GM19328 (cell line): ENCODE measurements at regions not wholly inside any gene's neighbourhood (a gene's known extent, or its start where the extent isn't known, plus 50 kb on each side); places are given as distances from the start of the nearest gene placed in this dataset.
"Not testable (repeated sequence)": the region's sequence is repeated elsewhere in the genome, so short reads cannot be mapped to it uniquely, and the experiment has no call there.

ENCODE experiments used
- ATAC-seq: cut with Tn5 transposase; IDR thresholded peaks from one replicate; pipeline ENCODE4 v1.9.1; 2021; ENCODE audit warnings: mild to moderate bottlenecking, moderate library complexity; ENCODE audit not compliant: unreplicated experiment

GRCh38 chr9:68593760-68594159, 53.1 kb upstream of the TMEM252 start:
- ATAC-seq, result not testable (repeated sequence)

DNA sequence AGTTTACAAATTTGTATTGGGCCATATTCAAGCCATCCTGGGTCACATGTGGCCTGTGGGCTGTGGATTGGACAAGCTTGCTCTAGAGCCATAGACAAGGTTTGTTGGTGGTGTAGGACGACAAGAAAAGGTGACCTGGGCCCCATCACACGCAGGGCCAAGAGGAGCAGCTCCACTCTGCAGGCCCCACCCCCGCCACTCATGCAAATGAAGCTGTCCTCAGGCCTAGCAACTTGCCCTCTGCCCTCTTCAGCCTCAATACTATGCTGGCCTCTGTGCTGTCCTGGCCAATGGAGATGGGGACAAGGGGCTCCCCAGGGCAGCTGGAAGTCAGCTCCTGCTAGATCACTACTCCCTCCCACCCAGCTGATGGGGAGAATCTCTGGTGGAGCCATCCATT, 55.2 kb upstream of the TMEM252 start:
- no peak for ATAC-seq

GRCh38 chr9:68597362-68597997, 56.8 kb upstream of the TMEM252 start:
- ATAC-seq, result no peak

DNA sequence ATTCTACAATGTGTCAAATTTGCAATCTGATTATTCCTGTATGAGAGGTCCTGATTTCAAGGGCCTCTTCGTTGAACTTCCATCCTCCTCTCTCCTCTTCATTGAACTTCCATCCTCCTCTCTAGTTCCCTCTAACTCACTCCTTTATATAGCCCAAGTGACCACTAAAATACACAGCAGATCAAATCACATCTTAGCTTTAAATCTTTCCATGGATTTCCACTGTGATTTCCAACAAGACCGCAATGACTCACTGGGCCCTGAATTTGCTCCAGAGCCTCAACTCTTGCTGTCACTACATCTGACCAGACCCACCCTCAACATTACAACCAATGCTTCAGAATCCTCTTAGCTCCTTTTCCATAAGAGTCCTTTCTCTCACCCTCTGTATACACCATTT, 59.1 kb upstream of the TMEM252 start:
- no peak for ATAC-seq

DNA sequence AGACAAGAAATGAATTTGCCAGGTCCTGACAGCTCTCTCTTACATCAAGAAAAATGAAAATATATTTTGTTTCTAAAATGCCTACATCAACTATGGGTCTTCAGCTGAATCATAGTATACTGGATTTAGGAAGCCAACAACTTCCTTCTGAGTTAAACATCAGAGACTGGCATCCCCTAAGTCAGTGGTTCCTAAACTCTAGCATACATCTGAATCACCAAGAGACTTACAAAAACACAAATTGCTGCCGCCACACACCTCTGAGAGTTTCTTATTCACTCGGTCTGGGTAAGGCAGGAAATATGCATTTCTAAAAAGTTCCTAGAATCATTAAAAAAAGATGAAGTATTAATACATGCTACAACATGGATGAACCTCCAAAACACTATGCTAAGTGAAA, 60.4 kb upstream of the TMEM252 start:
- no peak for ATAC-seq

DNA sequence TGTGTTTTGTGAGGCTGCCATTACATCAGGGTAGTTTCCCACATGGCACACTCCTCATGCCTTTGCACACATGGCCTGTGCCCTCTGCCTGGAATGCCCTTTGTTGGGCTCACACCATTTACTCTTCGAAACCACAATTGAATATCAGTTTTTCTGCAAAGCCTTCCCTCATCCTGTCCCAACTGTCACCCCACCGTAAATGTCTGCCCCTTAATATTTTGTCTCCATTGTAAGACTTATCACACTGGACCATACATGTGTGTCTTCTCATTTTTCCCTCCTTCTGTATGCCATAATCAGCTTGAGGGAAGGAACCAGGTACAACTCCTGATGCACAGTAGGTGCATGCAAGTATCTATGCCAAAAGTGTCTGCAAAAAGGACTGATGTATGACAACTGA, 62.7 kb upstream of the TMEM252 start:
- no peak for ATAC-seq

- no peak for ATAC-seq
Measured at GRCh38 chr9:68608763-68609162, 68.1 kb upstream of the TMEM252 start.

GRCh38 chr9:68609901-68610415, 69.3 kb upstream of the TMEM252 start:
- no peak for ATAC-seq

DNA sequence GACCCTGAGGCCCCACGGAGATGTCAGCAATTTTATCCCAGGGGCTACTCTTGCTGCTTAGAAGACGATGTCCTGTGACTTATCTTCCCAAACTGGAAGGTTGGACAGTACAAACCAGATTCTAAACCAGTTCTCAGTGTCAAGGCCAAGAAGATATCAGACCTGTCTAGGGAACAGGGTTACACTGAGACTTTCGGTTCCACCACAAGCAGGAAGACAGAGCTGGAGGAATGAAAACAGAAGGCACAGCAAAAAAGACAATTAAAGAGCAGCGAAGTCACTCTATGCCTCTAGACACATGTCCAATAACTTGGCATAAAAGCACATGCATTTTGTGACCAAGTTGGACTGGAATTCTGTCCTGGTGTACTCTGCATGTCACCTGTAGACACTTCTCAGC, 73.4 kb upstream of the TMEM252 start:
- no peak for ATAC-seq

DNA sequence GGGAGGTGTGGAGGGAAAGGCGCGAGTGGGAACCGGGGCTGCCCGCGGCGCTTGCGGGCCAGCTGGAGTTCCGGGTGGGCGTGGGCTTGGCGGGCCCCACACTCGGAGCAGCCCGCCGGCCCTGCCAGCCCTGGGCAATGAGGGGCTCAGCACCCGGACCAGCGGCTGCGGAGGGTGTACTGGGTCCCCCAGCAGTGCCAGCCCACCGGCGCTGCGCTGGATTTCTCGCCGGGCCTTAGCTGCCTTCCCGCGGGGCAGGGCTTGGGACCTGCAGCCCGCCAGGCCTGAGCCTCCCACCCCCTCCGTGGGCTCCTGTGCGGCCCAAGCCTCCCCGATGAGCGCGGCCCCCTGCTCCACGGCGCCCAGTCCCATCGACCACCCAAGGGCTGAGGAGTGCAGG, 76.3 kb upstream of the TMEM252 start:
- ATAC-seq, result not testable (repeated sequence)

GRCh38 chr9:68619072-68619471, 78.4 kb upstream of the TMEM252 start:
- no peak for ATAC-seq

DNA sequence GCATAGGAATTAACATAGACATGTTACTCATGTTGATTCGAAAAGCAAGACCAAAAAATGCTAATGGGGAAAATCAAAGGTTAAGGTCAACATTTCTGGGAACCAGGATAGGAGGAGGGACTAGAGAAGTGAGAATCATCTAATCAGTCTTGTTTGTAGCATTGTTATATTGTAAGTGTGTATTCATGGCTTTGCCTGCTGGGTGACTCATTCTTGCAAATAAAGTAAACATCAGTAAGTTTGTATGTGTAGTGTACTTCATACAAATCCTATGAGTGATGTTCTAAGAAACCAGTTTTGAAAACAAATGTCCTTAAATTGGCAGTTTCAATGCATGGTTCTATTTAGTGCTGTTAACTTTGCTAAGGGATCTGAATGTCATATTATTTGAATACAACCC, 79.0 kb upstream of the TMEM252 start:
- ATAC-seq, result no peak

DNA sequence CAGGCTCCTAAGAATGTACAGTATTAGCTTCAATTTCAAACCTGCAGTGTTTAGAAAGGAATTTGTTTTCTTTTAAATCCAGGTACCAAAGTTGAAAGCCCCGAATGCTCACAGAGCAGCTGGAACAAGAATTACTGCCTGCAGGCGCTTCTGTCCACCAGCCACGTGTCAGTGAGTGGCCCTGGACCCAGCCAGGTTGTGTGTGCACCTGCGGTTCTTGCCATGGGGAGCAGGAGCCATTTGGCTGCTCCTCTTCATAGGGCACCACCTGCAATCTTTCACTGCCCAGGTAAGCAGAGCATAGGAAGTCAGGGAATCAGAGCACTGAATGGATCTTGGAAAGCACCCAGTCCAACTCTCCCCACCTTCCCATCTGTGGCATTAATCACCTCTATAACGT, 79.5 kb upstream of the PIP5K1B start:
- no peak for ATAC-seq

GRCh38 chr9:68626526-68626925, 78.5 kb upstream of the PIP5K1B start:
- no peak for ATAC-seq

DNA sequence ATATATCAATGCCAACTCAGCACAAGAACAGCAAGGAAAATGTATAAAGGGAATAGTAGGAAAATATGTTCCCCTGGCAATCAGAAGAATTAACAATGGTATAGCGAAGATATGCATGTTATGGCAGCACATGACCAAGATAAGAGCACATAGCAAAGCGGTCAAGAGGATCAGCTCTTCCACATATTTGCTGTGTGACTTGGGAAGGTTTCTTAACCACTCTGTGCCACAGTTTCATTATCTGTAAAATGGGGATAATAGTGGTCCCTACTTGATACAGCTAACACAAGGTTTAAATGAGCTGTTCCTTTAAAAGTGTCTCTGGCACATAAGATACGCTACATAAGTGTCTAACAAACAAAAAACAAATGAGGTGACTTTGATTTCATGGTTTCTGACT, 77.9 kb upstream of the PIP5K1B start:
- ATAC-seq, result no peak

- no peak for ATAC-seq
Measured at GRCh38 chr9:68627594-68627993, 77.4 kb upstream of the PIP5K1B start.

- ATAC-seq, result no peak
Measured at GRCh38 chr9:68629042-68629441, 76.0 kb upstream of the PIP5K1B start.

DNA sequence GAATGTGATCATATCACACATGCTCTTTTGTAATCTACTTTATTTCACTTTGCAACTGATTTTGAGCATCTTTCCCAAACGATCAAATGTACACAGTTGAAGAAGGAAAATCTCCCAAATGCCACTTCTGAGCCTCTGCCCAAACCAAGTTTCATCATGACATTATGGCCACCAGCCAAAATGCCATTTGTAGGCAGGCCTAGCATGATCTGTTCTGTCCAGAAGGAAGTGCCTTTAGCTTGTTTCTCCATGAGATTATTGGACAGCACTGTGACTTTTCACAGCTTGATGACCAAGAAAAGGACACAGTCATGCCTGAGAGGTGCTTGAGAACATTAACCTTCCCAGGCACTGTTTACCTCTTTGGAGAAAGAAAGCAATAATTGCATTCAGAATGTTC, 73.2 kb upstream of the PIP5K1B start:
- ATAC-seq, result no peak

DNA sequence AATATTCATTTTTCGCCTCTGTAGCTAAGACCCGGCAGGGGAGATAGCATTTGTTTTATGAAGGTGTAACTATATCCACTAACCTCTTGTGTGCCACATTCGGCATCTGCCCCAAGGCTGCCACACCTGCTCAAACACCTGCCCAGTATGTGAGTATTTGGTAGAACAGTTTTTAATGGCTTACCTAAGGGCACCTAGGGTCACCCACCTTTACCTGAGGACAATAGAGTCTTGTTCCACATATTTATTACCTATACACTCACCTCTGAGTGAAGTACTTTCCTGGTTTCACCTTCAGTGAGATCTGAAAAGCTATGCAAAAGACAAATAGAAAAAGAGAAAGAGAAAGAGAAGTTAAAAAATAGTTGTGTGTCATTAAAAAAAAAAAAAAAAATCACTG, 68.0 kb upstream of the PIP5K1B start:
- ATAC-seq, result no peak

GRCh38 chr9:68639261-68639660, 65.8 kb upstream of the PIP5K1B start:
- not testable (repeated sequence) for ATAC-seq

DNA sequence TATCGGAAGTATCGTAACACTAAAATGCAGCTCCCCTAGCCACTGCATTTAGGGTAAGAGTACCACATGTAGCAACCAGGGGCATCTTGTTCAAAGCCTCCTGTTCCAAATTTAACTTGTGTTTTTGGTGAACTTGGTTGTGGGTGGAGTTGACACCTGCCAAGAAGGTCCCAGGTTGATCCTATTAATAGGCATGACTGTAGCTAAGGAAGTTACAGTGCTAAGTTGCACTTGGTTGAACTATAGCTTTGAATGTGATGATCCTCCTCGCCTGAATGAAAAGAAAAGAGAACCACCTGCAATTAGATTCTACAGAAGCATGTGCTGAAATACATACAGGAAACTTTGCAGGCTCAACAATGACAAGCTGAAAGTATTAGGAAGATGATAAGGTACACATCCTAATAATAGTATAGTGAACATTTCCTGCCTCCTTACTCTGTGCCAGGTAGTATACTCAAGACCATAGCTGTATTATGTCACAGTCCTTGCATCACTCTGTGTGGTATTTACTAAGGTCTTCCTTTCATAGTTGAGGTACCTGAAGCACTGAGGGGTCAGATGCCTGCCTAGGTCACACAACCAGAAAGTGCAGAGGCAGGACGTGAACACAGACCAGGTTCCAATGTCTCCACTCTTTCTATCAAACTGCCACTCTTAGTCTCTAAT, 64.5 kb upstream of the PIP5K1B start:
- ATAC-seq, result no peak

- peak; percentile 49 for ATAC-seq
Measured at GRCh38 chr9:68643901-68644809, 60.9 kb upstream of the PIP5K1B start.
